ENCODE measurements at regions not wholly inside any gene's neighbourhood (a gene's known extent, or its start where the extent isn't known, plus 50 kb on each side); places are given as distances from the start of the nearest gene placed in this dataset.
"Not testable (repeated sequence)": the region's sequence is repeated elsewhere in the genome, so short reads cannot be mapped to it uniquely, and the experiment has no call there.

DNA sequence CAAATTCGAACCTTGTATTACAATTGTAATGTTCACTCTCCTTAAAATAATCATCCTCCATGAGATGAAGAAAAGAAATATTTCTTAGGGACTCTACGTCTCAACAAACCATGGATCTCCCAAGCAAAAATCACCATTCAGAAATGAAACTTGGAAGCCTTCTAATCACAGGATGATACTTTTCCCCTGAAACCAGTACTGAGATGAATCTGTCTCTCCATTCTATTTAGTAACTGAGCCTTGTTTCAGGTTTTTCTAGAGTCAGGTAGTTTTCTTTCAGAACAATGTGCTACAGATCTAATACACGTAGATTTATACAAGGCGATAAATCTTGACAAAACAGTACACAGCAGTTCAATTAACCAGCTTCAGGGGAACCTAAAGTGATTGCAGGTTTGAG lies 660.1 kb upstream of the CBLB start:
- DNase-seq (no peak), ATAC-seq (no peak)
- no peaks in the 10 kb centered on the region for H3K4me1 ChIP-seq
- WGBS, 3 donors, result 93 to 96% (median 95%) methylated on average over 4 of the region's 4 CpGs
- peaks cover 5% of the 10 kb centered on the region for H3K9me3 ChIP-seq
- TF ChIP-seq, protein P1, sequence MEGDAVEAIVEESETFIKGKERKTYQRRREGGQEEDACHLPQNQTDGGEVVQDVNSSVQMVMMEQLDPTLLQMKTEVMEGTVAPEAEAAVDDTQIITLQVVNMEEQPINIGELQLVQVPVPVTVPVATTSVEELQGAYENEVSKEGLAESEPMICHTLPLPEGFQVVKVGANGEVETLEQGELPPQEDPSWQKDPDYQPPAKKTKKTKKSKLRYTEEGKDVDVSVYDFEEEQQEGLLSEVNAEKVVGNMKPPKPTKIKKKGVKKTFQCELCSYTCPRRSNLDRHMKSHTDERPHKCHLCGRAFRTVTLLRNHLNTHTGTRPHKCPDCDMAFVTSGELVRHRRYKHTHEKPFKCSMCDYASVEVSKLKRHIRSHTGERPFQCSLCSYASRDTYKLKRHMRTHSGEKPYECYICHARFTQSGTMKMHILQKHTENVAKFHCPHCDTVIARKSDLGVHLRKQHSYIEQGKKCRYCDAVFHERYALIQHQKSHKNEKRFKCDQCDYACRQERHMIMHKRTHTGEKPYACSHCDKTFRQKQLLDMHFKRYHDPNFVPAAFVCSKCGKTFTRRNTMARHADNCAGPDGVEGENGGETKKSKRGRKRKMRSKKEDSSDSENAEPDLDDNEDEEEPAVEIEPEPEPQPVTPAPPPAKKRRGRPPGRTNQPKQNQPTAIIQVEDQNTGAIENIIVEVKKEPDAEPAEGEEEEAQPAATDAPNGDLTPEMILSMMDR (IDR thresholded peaks at IDR 0.05), result no peak
- H3K36me3 ChIP-seq (ENCODE audit: insufficient read depth in 1 of 2, low read depth in 1 of 2), result no peaks in the 10 kb centered on the region
- H3K27me3 ChIP-seq (ENCODE audit: insufficient read depth in 3 of 3, low read length in 2 of 3), result no peaks in the 10 kb centered on the region
- H3K4me3 ChIP-seq, result no peak overlapping the region
- intact Hi-C loops (cut with DNase I), result no loop called here
- no peak overlapping the region for H3K27ac ChIP-seq

DNA sequence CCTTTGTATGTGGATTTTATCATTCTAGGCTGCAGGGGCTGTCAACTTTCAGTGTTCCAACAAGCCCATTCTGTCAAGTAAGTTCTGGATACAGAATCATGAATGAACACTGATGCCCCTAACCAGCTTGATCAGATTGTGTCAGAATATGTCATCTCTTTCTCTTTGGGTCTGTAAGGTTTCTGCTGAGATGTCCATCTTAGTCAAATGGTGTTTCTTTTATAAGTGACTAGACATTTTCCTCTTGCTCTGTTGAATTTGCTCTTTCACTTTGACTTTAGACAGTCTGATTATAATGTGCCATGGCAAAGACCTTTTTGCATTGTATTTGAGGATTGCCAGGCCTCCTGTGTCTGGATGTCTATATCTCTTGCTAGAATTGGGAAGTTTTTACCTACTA lies 660.9 kb upstream of the CBLB start:
- Histone ChIP-seq H3K36me3 (ENCODE audit: insufficient read depth in 1 of 2, low read depth in 1 of 2) (no peaks in the 10 kb centered on the region), H3K4me3 (no peak overlapping the region), H3K9me3 (peaks cover 5% of the 10 kb centered on the region), H3K4me1 (no peaks in the 10 kb centered on the region), H3K27me3 (ENCODE audit: insufficient read depth in 3 of 3, low read length in 2 of 3) (no peaks in the 10 kb centered on the region), H3K27ac (no peak overlapping the region)
- intact Hi-C loops (cut with DNase I), result no loop called here
- ATAC-seq (no peak), DNase-seq (no peak)
- TF ChIP-seq, protein P1 (IDR thresholded peaks at IDR 0.05), result no peak

DNA sequence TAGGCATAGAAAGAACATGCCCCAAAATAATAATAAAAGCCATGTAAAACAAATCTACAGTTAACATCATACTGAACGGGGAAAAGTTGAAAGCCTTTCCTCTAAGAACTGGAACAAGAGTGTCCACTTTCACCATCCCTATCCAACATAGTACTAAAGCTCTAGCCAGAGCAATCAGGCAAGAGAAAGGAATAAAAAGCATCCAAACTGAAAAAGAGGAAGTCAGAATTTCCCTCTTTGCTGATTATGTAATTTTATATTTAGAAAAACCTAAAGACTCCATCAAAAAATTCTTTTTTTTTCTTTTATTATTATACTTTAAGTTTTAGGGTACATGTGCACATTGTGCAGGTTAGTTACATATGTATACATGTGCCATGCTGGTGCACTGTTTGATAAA lies 661.6 kb upstream of the CBLB start:
- ATAC-seq, result no peak
- DNase-seq, result no peak
- intact Hi-C loops (cut with DNase I), result no loop called here
- H3K4me3 ChIP-seq, result no peak overlapping the region
- WGBS, 3 donors, result 52 to 80% (median 60%) methylated on average over 1 of the region's 1 CpG
- H3K36me3 ChIP-seq (ENCODE audit: insufficient read depth in 1 of 2, low read depth in 1 of 2), result no peaks in the 10 kb centered on the region
- H3K27ac ChIP-seq, result no peak overlapping the region
- H3K9me3 ChIP-seq, result peaks cover 5% of the 10 kb centered on the region
- H3K27me3 ChIP-seq (ENCODE audit: insufficient read depth in 3 of 3, low read length in 2 of 3), result no peaks in the 10 kb centered on the region
- TF ChIP-seq, protein P1 (IDR thresholded peaks at IDR 0.05), result no peak
- H3K4me1 ChIP-seq, result no peaks in the 10 kb centered on the region

DNA sequence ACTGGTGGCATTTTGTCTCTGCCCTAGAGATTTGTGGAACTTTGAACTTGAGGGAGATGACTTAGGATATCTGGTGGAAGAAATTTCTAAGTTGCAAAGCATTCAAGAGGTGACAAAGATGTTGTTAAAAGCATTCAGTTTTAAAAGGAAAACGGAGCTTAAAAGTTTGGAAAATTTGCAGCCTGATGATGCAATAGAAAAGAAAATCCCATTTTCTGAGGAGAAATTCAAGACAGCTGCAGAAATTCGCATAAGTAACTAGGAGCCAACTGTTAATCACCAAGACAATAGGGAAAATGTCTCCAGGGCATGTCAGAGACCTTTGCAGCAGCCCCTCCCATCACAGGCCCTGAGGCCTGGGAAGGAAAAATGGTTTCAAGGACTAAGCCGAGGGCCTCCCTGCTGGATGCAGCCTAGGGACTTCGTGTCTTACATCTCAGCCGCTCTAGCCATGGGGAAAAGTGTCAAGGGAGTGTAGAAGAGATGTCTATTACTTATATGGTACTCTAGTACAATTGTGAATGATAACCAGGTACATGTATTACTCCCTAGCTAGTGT lies 663.0 kb upstream of the CBLB start:
- ATAC-seq; H3K4me1 ChIP-seq; H3K27me3 ChIP-seq (ENCODE audit: insufficient read depth in 3 of 3, low read length in 2 of 3); DNase-seq; H3K9me3 ChIP-seq; H3K4me3 ChIP-seq; intact Hi-C loops (cut with DNase I); H3K36me3 ChIP-seq (ENCODE audit: insufficient read depth in 1 of 2, low read depth in 1 of 2); H3K27ac ChIP-seq: not testable (repeated sequence)
- 48 to 52% (median 51%) methylated on average over 5 of the region's 5 CpGs for WGBS, 3 donors

DNA sequence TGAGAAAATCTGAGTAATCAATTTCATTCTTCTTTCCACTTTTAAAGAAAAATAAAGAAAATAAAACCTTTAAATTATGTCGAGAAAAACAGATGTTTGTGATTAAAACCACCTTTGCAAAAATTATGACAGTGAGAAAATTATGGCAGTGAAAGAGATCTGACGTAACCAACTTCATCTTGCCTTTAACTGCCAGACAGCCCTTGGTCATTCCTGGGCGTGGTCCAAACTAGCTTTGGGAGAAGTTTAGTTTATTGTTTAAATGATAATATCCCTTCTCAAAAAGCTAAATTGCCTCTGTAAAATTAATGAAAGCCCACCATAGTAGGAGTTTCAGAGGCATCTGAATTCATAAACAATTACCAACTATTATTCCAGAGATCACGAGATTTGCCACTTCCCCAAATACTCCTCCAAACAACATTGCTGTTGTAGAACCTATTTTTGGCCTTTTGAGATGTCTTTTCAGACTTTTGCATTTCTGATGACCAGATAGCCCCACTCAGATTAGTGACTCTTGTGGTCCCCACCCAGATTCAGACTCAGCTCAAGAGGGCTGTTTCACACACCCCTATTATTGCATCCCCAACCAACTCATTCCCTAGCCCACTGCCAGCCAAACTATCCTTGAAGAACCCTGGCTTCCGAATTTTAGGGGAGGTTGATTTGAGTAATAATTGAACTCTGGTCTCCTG lies 664.4 kb upstream of the CBLB start:
- Histone ChIP-seq H3K4me3 (no peak overlapping the region), H3K4me1 (no peaks in the 10 kb centered on the region), H3K36me3 (ENCODE audit: insufficient read depth in 1 of 2, low read depth in 1 of 2) (no peaks in the 10 kb centered on the region), H3K27ac (no peak overlapping the region), H3K27me3 (ENCODE audit: insufficient read depth in 3 of 3, low read length in 2 of 3) (no peaks in the 10 kb centered on the region), H3K9me3 (no peaks in the 10 kb centered on the region)
- intact Hi-C loops (cut with DNase I), result no loop called here
- DNase-seq (no peak), ATAC-seq (no peak)
- TF ChIP-seq, protein P1 (IDR thresholded peaks at IDR 0.05), result no peak
- 37 to 54% (median 42%) methylated on average over 5 of the region's 5 CpGs for WGBS, 3 donors
